Neuronal stem cell (in vitro differentiated cells): ENCODE measurements at regions not wholly inside any gene's neighbourhood (a gene's known extent, or its start where the extent isn't known, plus 50 kb on each side); places are given as distances from the start of the nearest gene placed in this dataset.

Source experiments
- DNase-seq: peaks from one replicate; pipeline ENCODE4 v3.0.0-alpha.2; 2013; ENCODE audit warnings: low spot score
- H2AFZ ChIP-seq: one replicate; pipeline ENCODE4 v1.6.1; 2013; ENCODE audit warnings: mild to moderate bottlenecking, low read length, inconsistent platforms
- H2AK5ac ChIP-seq: 2 replicates; pipeline ENCODE4 v1.6.1; 2013; ENCODE audit warnings: low read depth, mild to moderate bottlenecking, inconsistent platforms, low read length, moderate library complexity, mixed read lengths
- H2BK120ac ChIP-seq: 2 replicates; pipeline ENCODE4 v1.6.1; 2013; ENCODE audit warnings: low read depth, mild to moderate bottlenecking, inconsistent platforms, low read length, moderate library complexity, mixed read lengths
- H2BK12ac ChIP-seq: one replicate; pipeline ENCODE4 v1.6.1; 2013; ENCODE audit warnings: low read length, inconsistent platforms
- H2BK15ac ChIP-seq: 2 replicates; pipeline ENCODE4 v1.6.1; 2013; ENCODE audit warnings: mild to moderate bottlenecking, low read length, inconsistent platforms, mixed read lengths
- H2BK5ac ChIP-seq: one replicate; pipeline ENCODE4 v1.6.1; 2013; ENCODE audit warnings: inconsistent platforms, mild to moderate bottlenecking, low read length, moderate library complexity
- H3K14ac ChIP-seq: one replicate; pipeline ENCODE4 v1.6.1; 2013; ENCODE audit warnings: low read length, inconsistent platforms
- H3K18ac ChIP-seq: 2 replicates; pipeline ENCODE4 v1.6.1; 2013; ENCODE audit warnings: low read length, inconsistent platforms
- H3K23ac ChIP-seq: 2 replicates; pipeline ENCODE4 v1.6.1; 2013; ENCODE audit warnings: low read depth, mild to moderate bottlenecking, mixed read lengths, low read length, inconsistent platforms; ENCODE audit not compliant: poor library complexity
- H3K27ac ChIP-seq: replicated peaks from 3 replicates; pipeline ENCODE4 v1.5.1; 2013; ENCODE audit warnings: low read length, inconsistent platforms
- H3K27me3 ChIP-seq, 3 experiments: 2 replicates each; pipeline ENCODE4 v1.6.1; 2013; ENCODE audit warnings: low read length in 3 of 3, mild to moderate bottlenecking in 2 of 3, inconsistent platforms in 1 of 3, low read depth in 1 of 3, mixed read lengths in 1 of 3, moderate library complexity in 1 of 3; ENCODE audit not compliant: control insufficient read depth in 3 of 3, insufficient read depth in 3 of 3
- H3K36me3 ChIP-seq, 2 donors: replicated peaks in 1 of 2; 2 replicates each; pipeline ENCODE4 v1.6.1; 2013; ENCODE audit warnings: low read length in 2 of 2; ENCODE audit not compliant: control insufficient read depth in 2 of 2, insufficient read depth in 2 of 2
- H3K4ac ChIP-seq: 2 replicates; pipeline ENCODE4 v1.6.1; 2013; ENCODE audit warnings: inconsistent platforms, mild to moderate bottlenecking, low read length, moderate library complexity
- H3K4me1 ChIP-seq, 2 donors: 1 replicate in 1 of 2; 2 replicates in 1 of 2; pipeline ENCODE4 v1.6.1; 2013; ENCODE audit warnings: low read length in 2 of 2, low read depth in 1 of 2; ENCODE audit not compliant: control insufficient read depth in 2 of 2, insufficient read depth in 1 of 2
- H3K4me2 ChIP-seq: one replicate; pipeline ENCODE4 v1.6.1; 2013; ENCODE audit warnings: mild to moderate bottlenecking, low read length, inconsistent platforms; ENCODE audit not compliant: insufficient read depth, poor library complexity, severe bottlenecking
- H3K4me3 ChIP-seq, 2 donors: 2 replicates each; pipeline ENCODE4 v1.5.1; 2013; ENCODE audit warnings: low read length in 2 of 2, mild to moderate bottlenecking in 2 of 2, inconsistent platforms in 1 of 2, moderate library complexity in 1 of 2
- H3K79me1 ChIP-seq: one replicate; pipeline ENCODE4 v1.6.1; 2013; ENCODE audit warnings: low read depth, mild to moderate bottlenecking, inconsistent platforms, low read length, moderate library complexity
- H3K9ac ChIP-seq: one replicate; pipeline ENCODE4 v1.6.1; 2013; ENCODE audit warnings: mild to moderate bottlenecking, low read depth, low read length, inconsistent platforms; ENCODE audit not compliant: poor library complexity
- H3K9me3 ChIP-seq, 2 donors: replicated peaks in 1 of 2; 2 replicates each; pipeline versions ENCODE3 to v1.6.1; 2013; ENCODE audit warnings: low read length in 2 of 2, mild to moderate bottlenecking in 2 of 2, inconsistent platforms in 1 of 2, low read depth in 1 of 2, mixed read lengths in 1 of 2, moderate library complexity in 1 of 2; ENCODE audit not compliant: control insufficient read depth in 2 of 2, insufficient read depth in 1 of 2
- H4K8ac ChIP-seq: one replicate; pipeline ENCODE4 v1.6.1; 2013; ENCODE audit warnings: low read depth, mild to moderate bottlenecking, inconsistent platforms, low read length, moderate library complexity
- H4K91ac ChIP-seq: one replicate; pipeline ENCODE4 v1.6.1; 2013; ENCODE audit warnings: low read length, low read depth, mild to moderate bottlenecking, inconsistent platforms; ENCODE audit not compliant: poor library complexity
- WGBS, 2 donors: extraction: QIAGEN DNeasy Blood & Tissue Kit; methylation state at CpG; one replicate each; pipeline ENCODE4 v1.1.7; 2013; ENCODE audit warnings: missing lambda C conversion rate in 2 of 2, mixed read lengths in 1 of 2; ENCODE audit not compliant: insufficient read length in 2 of 2, insufficient replicate concordance in 1 of 2; ENCODE audit errors: extremely low coverage in 2 of 2; 5-methylcytosine and 5-hydroxymethylcytosine counted together

DNA sequence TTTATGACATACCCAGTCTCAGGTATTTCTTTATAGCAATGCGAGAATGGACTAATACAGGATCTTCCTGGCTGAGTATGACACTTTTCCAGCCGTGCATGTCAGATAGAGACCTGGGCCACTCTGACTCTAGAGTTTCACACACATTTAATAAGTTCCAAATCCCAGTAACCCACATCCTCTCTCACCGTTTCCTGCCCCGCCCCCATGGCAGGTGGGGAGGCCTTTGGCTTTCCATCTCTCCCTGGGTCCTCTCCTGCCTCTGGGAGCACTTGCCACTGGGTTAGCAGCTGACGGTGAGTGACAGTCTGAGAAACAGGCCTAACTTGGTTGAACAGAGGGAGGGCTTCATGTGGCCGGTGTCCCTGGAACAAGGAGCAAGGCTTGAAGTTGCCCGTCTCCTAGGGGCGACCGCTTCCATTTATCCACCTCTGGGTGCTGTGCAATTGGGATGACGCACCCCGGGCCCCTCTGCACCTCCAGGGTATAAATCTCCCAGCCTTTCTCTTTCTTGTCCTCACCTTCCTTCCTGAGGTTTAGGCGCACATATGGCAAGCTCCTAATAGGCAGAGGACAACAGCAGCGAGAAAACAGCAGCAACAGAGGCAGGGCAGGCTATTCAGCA is 152.7 kb upstream of the HDAC4 start:
- Histone ChIP-seq H2AK5ac (no peak overlapping the region), H3K36me3 (no peaks in the 10 kb centered on the region), H3K4ac (no peak overlapping the region), H2BK5ac (no peak overlapping the region), H3K18ac (no peak overlapping the region), H4K8ac (no peak overlapping the region), H3K27me3 (peaks cover 0 to 18% (median 0%) of the 10 kb centered on the region in 3 experiments), H2BK120ac (no peak overlapping the region), H3K27ac (no peak overlapping the region), H2AFZ (no peak overlapping the region), H3K23ac (peak overlapping the region; percentile 3), H3K4me3 (no peak overlapping the region), H3K79me1 (no peaks in the 10 kb centered on the region), H3K9ac (no peak overlapping the region), H3K14ac (no peak overlapping the region), H4K91ac (no peak overlapping the region), H3K4me2 (no peak overlapping the region), H3K9me3 (no peaks in the 10 kb centered on the region), H2BK12ac (no peak overlapping the region), H3K4me1 (no peaks in the 10 kb centered on the region), H2BK15ac (no peak overlapping the region)
- WGBS, 2 donors, result no CpG with 5 or more reads among the region's 13 CpGs
- no peak for DNase-seq

DNA sequence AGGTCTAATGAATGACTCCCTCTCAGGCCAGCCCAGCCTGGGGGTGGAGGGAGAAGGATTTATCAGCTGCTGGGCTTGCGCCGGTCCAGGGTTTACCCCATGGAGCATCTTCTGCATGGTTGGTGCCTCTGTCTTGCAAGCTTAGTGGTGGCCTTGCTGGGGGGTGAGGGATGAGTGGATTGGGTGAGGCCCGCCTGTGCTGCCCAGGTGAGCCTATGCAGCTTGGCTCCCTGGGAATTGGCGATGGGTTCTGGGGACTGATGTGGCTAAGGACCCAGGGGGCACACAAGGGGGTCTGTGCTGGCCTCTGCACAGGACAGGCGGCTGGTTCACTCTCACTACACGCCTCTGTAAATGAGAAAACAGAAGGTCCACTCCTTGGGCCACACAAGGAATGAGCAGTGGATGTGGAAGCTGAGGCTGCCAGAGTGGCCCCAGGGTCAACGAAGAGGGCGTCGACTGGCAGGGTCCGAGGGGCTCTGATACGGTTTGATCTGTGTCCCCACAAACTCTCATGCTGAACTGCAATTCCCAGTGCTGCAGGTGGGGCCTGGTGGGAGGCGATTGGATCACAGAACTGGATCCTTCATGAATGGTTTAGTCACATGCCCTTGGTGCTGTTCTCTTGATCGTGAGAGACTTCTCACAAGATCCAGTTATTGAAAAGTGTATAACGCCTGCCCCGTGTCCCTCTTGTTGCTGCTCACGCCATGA is 151.6 kb upstream of the HDAC4 start:
- no peak overlapping the region for H3K18ac ChIP-seq
- no peak overlapping the region for H2BK15ac ChIP-seq
- no peak for DNase-seq
- no CpG with 5 or more reads among the region's 16 CpGs for WGBS, 2 donors
- H4K8ac ChIP-seq, result no peak overlapping the region
- no peak overlapping the region for H4K91ac ChIP-seq
- H3K27me3 ChIP-seq, result peaks cover 0 to 12% (median 0%) of the 10 kb centered on the region in 3 experiments
- H3K27ac ChIP-seq, result no peak overlapping the region
- no peak overlapping the region for H2BK12ac ChIP-seq
- H3K14ac ChIP-seq, result no peak overlapping the region
- H3K23ac ChIP-seq, result no peak overlapping the region
- no peak overlapping the region for H2BK5ac ChIP-seq
- no peak overlapping the region for H3K4me3 ChIP-seq
- H3K36me3 ChIP-seq, result no peaks in the 10 kb centered on the region
- H2BK120ac ChIP-seq, result no peak overlapping the region
- H2AFZ ChIP-seq, result no peak overlapping the region
- H2AK5ac ChIP-seq, result no peak overlapping the region
- H3K4ac ChIP-seq, result no peak overlapping the region
- no peaks in the 10 kb centered on the region for H3K79me1 ChIP-seq
- H3K9me3 ChIP-seq, result no peaks in the 10 kb centered on the region
- H3K9ac ChIP-seq, result no peak overlapping the region
- H3K4me1 ChIP-seq, result no peaks in the 10 kb centered on the region
- no peak overlapping the region for H3K4me2 ChIP-seq

DNA sequence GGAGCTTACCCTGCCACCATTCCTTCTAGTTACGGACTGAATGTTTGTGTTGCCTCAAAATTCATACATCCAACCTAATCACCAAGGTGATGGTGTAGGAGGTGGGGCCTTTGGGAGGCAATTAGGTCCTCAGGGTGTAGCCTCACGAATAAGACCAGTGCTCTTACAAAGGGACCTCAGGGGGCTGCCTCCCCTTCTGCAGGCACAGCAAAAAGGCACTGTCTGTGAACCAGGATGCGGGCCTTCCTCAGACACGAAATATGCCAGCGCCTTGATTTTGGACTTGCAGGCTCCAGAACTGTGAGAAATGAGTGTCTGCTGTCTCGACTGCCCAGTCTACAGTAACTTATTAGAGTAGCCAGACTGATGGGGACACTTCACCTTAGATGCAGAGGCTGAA is 150.4 kb upstream of the HDAC4 start:
- Histone ChIP-seq H2AK5ac (no peak overlapping the region), H2BK12ac (no peak overlapping the region), H3K27ac (no peak overlapping the region), H3K36me3 (no peaks in the 10 kb centered on the region), H3K27me3 (peaks cover 0 to 12% (median 0%) of the 10 kb centered on the region in 3 experiments), H4K8ac (no peak overlapping the region), H3K4me3 (no peak overlapping the region), H2AFZ (no peak overlapping the region), H3K14ac (no peak overlapping the region), H3K23ac (no peak overlapping the region), H3K4me2 (no peak overlapping the region), H4K91ac (no peak overlapping the region), H3K79me1 (no peaks in the 10 kb centered on the region), H3K4me1 (no peaks in the 10 kb centered on the region), H3K9me3 (no peaks in the 10 kb centered on the region), H2BK120ac (no peak overlapping the region), H2BK5ac (no peak overlapping the region), H2BK15ac (no peak overlapping the region), H3K9ac (no peak overlapping the region), H3K4ac (no peak overlapping the region), H3K18ac (no peak overlapping the region)
- DNase-seq, result no peak
- WGBS, 2 donors, result no CpG with 5 or more reads among the region's 6 CpGs

DNA sequence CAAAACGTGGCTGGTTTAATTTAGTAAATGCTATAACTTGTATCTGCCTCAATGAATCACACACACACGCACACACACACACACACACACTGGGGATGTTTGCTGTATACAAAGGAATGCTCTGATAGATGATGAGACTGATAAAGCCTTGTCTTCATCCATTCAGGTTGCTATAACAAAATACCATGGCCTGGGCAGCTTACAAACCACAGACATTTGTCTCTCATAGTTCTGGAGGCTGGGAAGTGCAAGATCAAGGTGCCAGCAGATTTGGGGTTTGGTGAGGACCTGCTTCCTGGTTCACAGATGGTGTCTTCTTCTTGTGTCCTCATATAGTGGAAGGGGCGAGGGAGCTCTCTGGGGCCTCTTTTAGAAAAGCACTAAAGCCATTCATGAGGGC is 149.5 kb upstream of the HDAC4 start:
- no peak overlapping the region for H3K4me3 ChIP-seq
- H3K4me2 ChIP-seq, result no peak overlapping the region
- no peak overlapping the region for H3K9ac ChIP-seq
- H3K9me3 ChIP-seq, result no peaks in the 10 kb centered on the region
- H2BK120ac ChIP-seq, result no peak overlapping the region
- no peak overlapping the region for H2BK12ac ChIP-seq
- H2AFZ ChIP-seq, result no peak overlapping the region
- H3K36me3 ChIP-seq, result no peaks in the 10 kb centered on the region
- no peak overlapping the region for H4K8ac ChIP-seq
- WGBS, 2 donors, result no CpG with 5 or more reads among the region's 3 CpGs
- peaks cover 0 to 1% of the 10 kb centered on the region in 2 donors for H3K4me1 ChIP-seq
- no peaks in the 10 kb centered on the region for H3K79me1 ChIP-seq
- no peak overlapping the region for H2AK5ac ChIP-seq
- no peak overlapping the region for H4K91ac ChIP-seq
- H3K23ac ChIP-seq, result no peak overlapping the region
- H2BK5ac ChIP-seq, result no peak overlapping the region
- peaks cover 0 to 12% (median 0%) of the 10 kb centered on the region in 3 experiments for H3K27me3 ChIP-seq
- no peak overlapping the region for H3K27ac ChIP-seq
- no peak overlapping the region for H3K4ac ChIP-seq
- no peak for DNase-seq
- no peak overlapping the region for H3K14ac ChIP-seq
- H2BK15ac ChIP-seq, result no peak overlapping the region
- no peak overlapping the region for H3K18ac ChIP-seq
